ENCODE measurements at regions not wholly inside any gene's neighbourhood (a gene's known extent, or its start where the extent isn't known, plus 50 kb on each side); places are given as distances from the start of the nearest gene placed in this dataset.

GRCh38 chr4:159447296-159447695 lies 344.4 kb downstream of the RAPGEF2 start:
- TF ChIP-seq EZH2 (IDR thresholded peaks at IDR 0.05), result no peak
- no peak for TF ChIP-seq POLR2AphosphoS5 (IDR thresholded peaks at IDR 0.05; ENCODE audit: borderline replicate concordance, low read depth, low read length)
